ENCODE measurements at regions not wholly inside any gene's neighbourhood (a gene's known extent, or its start where the extent isn't known, plus 50 kb on each side); places are given as distances from the start of the nearest gene placed in this dataset.

GRCh38 chr1:218226005-218226404, 59.1 kb upstream of the RRP15 start:
- DNase-seq (ENCODE audit: low spot score): no peak
- TF ChIP-seq, protein P1, sequence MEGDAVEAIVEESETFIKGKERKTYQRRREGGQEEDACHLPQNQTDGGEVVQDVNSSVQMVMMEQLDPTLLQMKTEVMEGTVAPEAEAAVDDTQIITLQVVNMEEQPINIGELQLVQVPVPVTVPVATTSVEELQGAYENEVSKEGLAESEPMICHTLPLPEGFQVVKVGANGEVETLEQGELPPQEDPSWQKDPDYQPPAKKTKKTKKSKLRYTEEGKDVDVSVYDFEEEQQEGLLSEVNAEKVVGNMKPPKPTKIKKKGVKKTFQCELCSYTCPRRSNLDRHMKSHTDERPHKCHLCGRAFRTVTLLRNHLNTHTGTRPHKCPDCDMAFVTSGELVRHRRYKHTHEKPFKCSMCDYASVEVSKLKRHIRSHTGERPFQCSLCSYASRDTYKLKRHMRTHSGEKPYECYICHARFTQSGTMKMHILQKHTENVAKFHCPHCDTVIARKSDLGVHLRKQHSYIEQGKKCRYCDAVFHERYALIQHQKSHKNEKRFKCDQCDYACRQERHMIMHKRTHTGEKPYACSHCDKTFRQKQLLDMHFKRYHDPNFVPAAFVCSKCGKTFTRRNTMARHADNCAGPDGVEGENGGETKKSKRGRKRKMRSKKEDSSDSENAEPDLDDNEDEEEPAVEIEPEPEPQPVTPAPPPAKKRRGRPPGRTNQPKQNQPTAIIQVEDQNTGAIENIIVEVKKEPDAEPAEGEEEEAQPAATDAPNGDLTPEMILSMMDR (conservative IDR thresholded peaks at IDR 0.05; ENCODE audit: low read depth, low read length): no peak
- no peak for TF ChIP-seq EZH2 (IDR thresholded peaks at IDR 0.05; ENCODE audit: borderline replicate concordance, low read depth, low read length, poor library complexity, severe bottlenecking)
- Histone ChIP-seq H3K4me3 (ENCODE audit: low read depth, low read length, poor library complexity, severe bottlenecking) (no peak overlapping the region), H3K36me3 (ENCODE audit: insufficient read depth, low read length, poor library complexity, severe bottlenecking) (no peaks in the 10 kb centered on the region), H3K9me3 (ENCODE audit: low read depth, low read length, poor library complexity, severe bottlenecking) (no peaks in the 10 kb centered on the region), H3K4me1 (ENCODE audit: insufficient read depth, low read length, poor library complexity, severe bottlenecking) (no peaks in the 10 kb centered on the region), H3K27me3 (replicated peaks; ENCODE audit: insufficient read depth, low read depth, low read length, poor library complexity) (peaks cover 58% of the 10 kb centered on the region), H3K27ac (ENCODE audit: low read depth, low read length, poor library complexity, severe bottlenecking) (no peak overlapping the region)
- POLR2A ChIA-PET (ENCODE audit: low non-redundant PET): no interaction called here
- BruUV-seq (replicated peaks): no TSS peak
- intact Hi-C loops (cut with micrococcal nuclease; ENCODE audit: unreplicated experiment): no loop called here
- CTCF ChIA-PET: no interaction called here

All from A673 (cell line).